SIG-M5 treated with dmso at 0.1 percent for 504 hours (cell line): ENCODE measurements at regions not wholly inside any gene's neighbourhood (a gene's known extent, or its start where the extent isn't known, plus 50 kb on each side); places are given as distances from the start of the nearest gene placed in this dataset.

Experiments
- DNase-seq: peaks from one replicate; lab custom pipeline; 2025; ENCODE audit not compliant: unreplicated experiment; lab: John Stamatoyannopoulos, UW

DNA sequence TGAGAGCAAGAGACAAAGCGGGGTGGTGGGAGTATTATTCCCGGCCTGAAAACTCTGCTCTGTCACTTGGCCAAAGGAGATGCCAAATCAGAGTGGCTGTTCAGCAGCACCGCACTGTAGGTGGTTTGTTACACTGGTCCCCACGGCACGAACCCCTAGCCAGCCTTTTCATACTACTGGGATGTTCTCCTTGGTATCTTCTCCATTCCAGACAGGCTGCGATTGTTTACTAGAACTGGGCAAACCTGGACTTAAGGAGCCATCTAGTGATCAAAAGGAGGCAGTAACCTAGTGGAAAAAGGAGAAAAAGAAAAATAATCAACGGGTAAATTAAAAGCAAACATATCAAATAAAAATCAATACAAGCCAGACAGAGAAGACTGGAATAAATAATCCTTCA lies 58.9 kb upstream of the TMTC2 start:
- DNase-seq = peak; percentile 15

DNA sequence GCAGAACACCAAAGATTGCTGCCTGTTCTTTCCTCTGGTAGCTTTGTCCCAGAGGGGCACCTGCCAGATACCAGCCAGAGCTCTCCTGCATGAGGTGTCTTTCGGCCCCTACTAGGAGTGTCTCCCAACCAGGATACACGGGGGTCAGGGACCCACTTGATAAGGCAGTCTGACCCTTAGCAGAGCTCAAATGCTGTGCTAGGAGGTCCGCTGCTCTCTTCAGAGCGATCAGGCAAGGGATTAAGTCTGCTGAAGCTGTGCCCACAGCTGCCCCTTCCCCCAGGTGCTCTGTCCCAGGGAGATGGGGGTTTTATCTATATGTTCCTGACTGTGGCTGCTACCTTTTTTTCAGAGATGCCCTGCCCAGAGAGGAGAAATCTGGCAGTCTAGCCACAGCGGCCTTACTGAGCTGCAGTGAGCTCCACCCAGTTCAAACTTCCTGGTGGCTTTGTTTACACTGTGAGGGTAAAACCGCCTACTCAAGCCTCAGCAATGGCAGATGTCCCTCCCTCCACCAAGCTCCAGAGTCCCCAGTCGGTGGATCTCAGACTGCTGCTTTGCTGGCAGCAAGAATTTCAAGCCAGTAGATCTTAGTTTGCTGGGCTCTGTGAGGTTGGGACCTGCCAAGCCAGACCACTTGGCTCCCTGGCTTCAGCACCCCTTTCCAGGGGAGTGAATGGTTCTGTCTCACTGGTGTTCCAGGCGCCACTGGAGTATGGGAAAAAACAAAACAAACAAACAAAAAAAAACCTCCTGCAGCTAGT lies 52.0 kb upstream of the TMTC2 start:
- peak; percentile 3 for DNase-seq

GRCh38 chr12:82635263-82635662 lies 51.4 kb upstream of the TMTC2 start:
- no peak for DNase-seq
